ENCODE measurements at regions not wholly inside any gene's neighbourhood (a gene's known extent, or its start where the extent isn't known, plus 50 kb on each side); places are given as distances from the start of the nearest gene placed in this dataset.

GRCh38 chr5:162550236-162550635 is 482.7 kb downstream of the GABRG2 start:
- no peak for TF ChIP-seq FOS (IDR thresholded peaks at IDR 0.05; ENCODE audit: borderline replicate concordance, insufficient read depth, low read length)
- no peak for TF ChIP-seq POLR2A (IDR thresholded peaks at IDR 0.05; ENCODE audit: low read depth, low read length)

Data from endothelial cell of umbilical vein (primary cell).